Ectodermal cell (in vitro differentiated cells): ENCODE measurements at regions not wholly inside any gene's neighbourhood (a gene's known extent, or its start where the extent isn't known, plus 50 kb on each side); places are given as distances from the start of the nearest gene placed in this dataset.

Experiments
- H3K27ac ChIP-seq: 2 replicates; pipeline ENCODE4 v1.7.0; 2013; ENCODE audit warnings: mild to moderate bottlenecking, low read depth, low read length; ENCODE audit not compliant: insufficient read depth, poor library complexity, severe bottlenecking
- H3K27me3 ChIP-seq: 2 replicates; pipeline ENCODE4 v1.7.0; 2013; ENCODE audit warnings: mild to moderate bottlenecking, low read length; ENCODE audit not compliant: insufficient read depth, control insufficient read depth, poor library complexity, severe bottlenecking
- H3K36me3 ChIP-seq: one replicate; pipeline ENCODE4 v1.7.0; 2013; ENCODE audit warnings: low read length; ENCODE audit not compliant: control insufficient read depth, insufficient read depth
- H3K4me1 ChIP-seq: one replicate; pipeline ENCODE4 v1.7.0; 2013; ENCODE audit warnings: low read length; ENCODE audit not compliant: control insufficient read depth, insufficient read depth
- H3K4me3 ChIP-seq: 2 replicates; pipeline ENCODE4 v1.7.0; 2013; ENCODE audit warnings: low read depth, low read length, control low read depth; ENCODE audit not compliant: insufficient read depth
- H3K9me3 ChIP-seq: 2 replicates; pipeline ENCODE4 v1.7.0; 2013; ENCODE audit warnings: mild to moderate bottlenecking, low read length, moderate library complexity; ENCODE audit not compliant: control insufficient read depth
- WGBS, 2 experiments: methylation state at CpG; one replicate each; pipeline ENCODE4 v1.1.7; 2013; ENCODE audit warnings: missing lambda C conversion rate in 2 of 2; 5-methylcytosine and 5-hydroxymethylcytosine counted together

DNA sequence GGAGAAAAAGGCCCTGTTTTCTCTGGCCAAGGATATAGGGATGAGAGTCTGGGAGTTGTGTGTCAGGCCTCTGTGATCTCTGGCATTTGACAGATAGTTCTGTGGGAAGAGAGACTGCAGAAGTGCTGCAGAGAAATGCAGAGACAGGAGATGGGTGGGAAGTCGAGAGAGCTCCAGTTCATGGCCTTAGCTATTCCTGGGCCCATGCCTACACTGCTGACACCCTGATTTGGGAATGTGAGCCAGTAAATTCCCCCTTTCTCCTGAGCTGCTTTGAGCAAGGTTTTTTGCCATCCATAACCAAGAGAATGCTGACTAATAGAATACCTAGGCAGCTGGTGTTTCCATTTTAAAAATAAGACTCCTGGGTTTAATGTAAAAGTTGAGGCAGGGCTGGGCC, 59.3 kb downstream of the EBLN2 start:
- 81 to 93% methylated on average over 1 of the region's 1 CpG for WGBS, 2 experiments
- no peak overlapping the region for H3K27ac ChIP-seq
- H3K36me3 ChIP-seq, result no peaks in the 10 kb centered on the region
- no peaks in the 10 kb centered on the region for H3K4me1 ChIP-seq
- H3K4me3 ChIP-seq, result no peak overlapping the region
- no peaks in the 10 kb centered on the region for H3K9me3 ChIP-seq
- no peaks in the 10 kb centered on the region for H3K27me3 ChIP-seq

DNA sequence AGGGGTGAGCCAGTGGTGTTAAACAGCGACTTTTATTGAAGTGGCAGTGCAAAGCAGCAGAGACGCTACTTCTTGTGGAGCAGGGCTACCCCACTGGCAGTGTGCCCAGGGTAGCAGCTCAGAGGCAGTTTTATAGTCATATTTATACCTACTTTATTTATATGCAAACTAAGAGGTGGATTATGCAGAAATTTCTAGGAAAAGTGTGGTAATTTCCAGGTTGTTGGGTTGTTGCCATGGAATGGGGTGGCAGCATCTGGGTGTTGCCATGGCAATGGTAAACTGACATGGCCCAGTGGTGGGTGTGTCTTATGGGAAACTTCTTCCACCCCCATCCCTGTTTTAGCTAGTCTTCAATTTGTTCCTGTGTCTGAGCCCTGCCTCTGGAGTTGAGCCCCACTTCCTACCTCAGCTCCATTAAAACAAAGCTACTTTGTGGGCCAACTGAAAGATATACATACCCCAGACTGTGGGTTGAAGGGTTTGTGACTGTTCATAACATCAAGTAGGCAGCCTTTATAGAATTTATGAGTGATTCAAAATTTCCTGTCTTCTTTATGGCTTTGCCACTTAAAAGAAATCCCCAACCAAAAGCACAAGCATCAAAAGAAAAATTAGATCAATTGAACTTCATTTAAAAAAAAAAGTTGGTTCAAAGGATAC, 60.3 kb downstream of the EBLN2 start:
- WGBS, 2 experiments, result 96 to 100% methylated on average over 2 of the region's 2 CpGs
- Histone ChIP-seq H3K4me3 (no peak overlapping the region), H3K27ac (no peak overlapping the region), H3K4me1 (no peaks in the 10 kb centered on the region), H3K9me3 (no peaks in the 10 kb centered on the region), H3K36me3 (no peaks in the 10 kb centered on the region), H3K27me3 (no peaks in the 10 kb centered on the region)

GRCh38 chr3:73134034-73134433, 72.6 kb downstream of the EBLN2 start:
- Histone ChIP-seq H3K4me1 (no peaks in the 10 kb centered on the region), H3K9me3 (no peaks in the 10 kb centered on the region), H3K4me3 (no peak overlapping the region), H3K36me3 (no peaks in the 10 kb centered on the region), H3K27ac (no peak overlapping the region), H3K27me3 (no peaks in the 10 kb centered on the region)
- WGBS, 2 experiments, result 81 to 86% methylated on average over 1 of the region's 1 CpG

- no peaks in the 10 kb centered on the region for H3K36me3 ChIP-seq
- no peak overlapping the region for H3K4me3 ChIP-seq
- no peak overlapping the region for H3K27ac ChIP-seq
- H3K27me3 ChIP-seq, result no peaks in the 10 kb centered on the region
- WGBS, 2 experiments, result 93 to 97% methylated on average over 4 to 6 of the region's 6 CpGs
- H3K4me1 ChIP-seq, result no peaks in the 10 kb centered on the region
- H3K9me3 ChIP-seq, result no peaks in the 10 kb centered on the region
Observed at GRCh38 chr3:73136941-73137340, 75.5 kb downstream of the EBLN2 start.

DNA sequence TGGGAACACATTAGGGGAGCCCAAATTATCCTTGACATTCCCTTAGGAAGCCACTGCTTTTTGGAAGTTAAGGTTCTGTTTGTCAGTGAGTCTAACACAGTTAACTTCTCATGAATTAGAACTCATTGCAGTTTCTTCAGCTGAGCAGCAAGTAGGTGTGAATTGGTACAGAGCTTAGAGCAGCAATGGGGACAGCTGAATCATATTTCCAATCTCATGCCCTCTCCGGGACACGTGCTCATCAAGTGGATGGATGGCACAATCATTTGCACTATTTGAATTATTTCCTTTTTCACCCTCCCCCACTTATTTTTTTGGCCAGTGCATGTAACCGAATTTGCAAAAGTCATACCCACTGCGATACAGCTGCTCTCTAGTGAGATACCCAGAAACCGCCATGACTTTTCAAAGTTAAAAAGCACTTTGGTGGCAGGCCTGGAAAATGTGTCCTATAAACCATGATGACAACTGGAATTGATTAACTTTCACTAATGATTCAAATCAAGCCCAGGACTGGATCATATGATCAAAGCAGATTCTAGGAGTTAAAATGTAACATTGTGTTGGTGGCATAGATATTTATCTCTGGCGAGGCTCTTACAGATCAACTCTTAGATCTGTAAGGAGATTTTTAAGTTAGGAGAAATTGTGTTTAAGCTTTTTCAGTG, 76.4 kb downstream of the EBLN2 start:
- Histone ChIP-seq H3K27ac (no peak overlapping the region), H3K4me3 (no peak overlapping the region), H3K27me3 (no peaks in the 10 kb centered on the region), H3K4me1 (no peaks in the 10 kb centered on the region), H3K36me3 (no peaks in the 10 kb centered on the region), H3K9me3 (no peaks in the 10 kb centered on the region)
- WGBS, 2 experiments, result 94 to 95% methylated on average over 6 of the region's 6 CpGs

DNA sequence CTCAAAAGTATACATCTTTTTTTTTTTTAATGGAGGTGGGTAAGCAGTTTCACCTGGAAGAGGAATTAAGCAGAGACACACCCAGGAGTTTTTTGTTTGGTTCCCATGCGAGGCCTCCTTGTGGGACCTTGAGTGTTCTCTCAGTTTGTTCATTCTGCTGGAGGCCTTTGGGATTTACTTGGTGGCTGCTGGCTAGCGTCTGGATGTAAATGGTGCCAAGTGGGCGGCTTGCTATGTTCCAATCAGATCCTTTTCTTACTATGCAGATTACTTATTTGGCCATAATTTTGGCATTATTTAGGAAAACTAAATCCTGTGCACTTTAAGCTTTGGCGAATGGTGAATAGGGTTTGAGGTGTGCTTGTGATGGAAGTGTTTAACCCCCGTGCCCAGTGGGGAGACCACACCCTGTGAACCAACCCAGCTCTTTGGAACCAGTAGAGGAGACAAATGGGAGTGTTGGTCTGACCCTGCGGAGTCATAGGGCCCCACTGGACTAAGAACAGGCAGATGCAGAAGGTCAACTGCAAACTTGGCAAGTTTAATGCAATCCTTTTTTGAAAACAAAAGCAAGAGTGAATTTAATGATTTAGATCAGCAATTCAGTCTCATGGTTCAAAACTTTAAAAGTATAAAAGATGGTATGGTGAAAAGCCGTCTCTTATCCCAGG, 79.4 kb downstream of the EBLN2 start:
- Histone ChIP-seq H3K4me3 (no peak overlapping the region), H3K27ac (no peak overlapping the region), H3K27me3 (no peaks in the 10 kb centered on the region), H3K36me3 (no peaks in the 10 kb centered on the region), H3K9me3 (no peaks in the 10 kb centered on the region), H3K4me1 (peaks cover 3% of the 10 kb centered on the region)
- 92 to 98% methylated on average over 7 of the region's 7 CpGs for WGBS, 2 experiments

DNA sequence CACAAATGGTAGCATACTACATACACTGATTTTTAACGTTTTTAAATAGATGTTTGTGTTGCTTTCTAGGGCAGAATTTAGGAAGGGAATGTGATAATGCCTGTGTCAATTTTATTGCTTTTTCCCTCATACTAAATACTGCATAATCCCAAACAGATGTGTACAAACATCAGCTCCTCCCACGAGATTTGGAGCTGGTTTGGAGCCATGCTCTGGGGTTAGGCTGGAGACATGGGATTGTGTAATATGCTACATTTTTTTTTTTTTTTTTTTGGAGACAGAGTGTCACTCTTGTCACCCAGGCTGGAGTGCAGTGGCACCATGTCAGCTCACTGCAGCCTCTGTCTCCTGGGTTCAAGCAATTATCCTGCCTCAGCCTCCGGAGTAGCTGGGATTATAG, 80.1 kb downstream of the EBLN2 start:
- Histone ChIP-seq H3K27me3 (no peaks in the 10 kb centered on the region), H3K4me1 (peaks cover 3% of the 10 kb centered on the region), H3K36me3 (no peaks in the 10 kb centered on the region), H3K27ac (no peak overlapping the region), H3K9me3 (no peaks in the 10 kb centered on the region), H3K4me3 (no peak overlapping the region)
- 84 to 89% methylated on average over 2 of the region's 3 CpGs for WGBS, 2 experiments

DNA sequence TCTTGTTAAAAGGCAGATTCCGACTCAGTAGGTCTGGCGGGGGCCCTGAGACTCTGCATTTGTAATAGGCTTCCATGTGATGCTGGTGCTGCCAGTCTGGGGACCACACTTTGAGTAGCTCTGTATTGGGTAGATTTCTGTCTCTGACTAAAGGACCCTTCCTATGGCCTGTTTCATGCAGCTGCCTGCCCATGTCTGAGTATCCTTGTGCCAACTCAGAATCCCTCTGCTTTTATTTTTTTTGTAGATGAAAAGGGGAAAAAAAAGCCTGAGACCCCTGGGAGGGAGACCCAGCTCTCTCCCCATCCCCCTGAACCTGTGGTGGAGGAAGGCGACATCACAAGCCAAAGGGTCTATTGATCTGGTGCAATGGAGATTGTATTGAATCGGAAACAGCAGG, 81.9 kb downstream of the EBLN2 start:
- Histone ChIP-seq H3K27me3 (no peaks in the 10 kb centered on the region), H3K4me3 (no peak overlapping the region), H3K36me3 (no peaks in the 10 kb centered on the region), H3K9me3 (no peaks in the 10 kb centered on the region), H3K27ac (no peak overlapping the region), H3K4me1 (peaks cover 3% of the 10 kb centered on the region)
- whole genome bisulfite sequencing, 2 experiments, result 80% methylated on average over 4 of the region's 4 CpGs

DNA sequence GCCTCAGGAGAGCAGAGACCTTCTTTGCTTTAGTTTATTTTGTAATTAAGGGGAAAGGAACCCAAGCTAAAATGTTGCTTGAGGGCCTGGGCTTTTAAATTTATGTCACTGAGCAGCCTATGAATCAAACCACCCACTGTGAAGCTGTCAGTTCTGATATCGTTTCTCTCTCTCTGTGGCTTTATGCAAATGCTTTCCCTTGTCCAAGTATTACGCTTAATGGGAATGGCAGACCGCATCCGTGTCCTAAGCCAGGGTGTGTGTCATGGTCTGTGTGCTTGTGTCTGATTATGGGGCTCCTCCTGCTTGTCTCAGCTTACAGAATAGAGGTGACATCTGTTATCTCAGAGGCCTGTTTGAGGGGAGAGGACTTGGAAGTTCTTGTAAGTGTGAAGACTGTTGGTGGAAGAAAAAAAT, 82.4 kb downstream of the EBLN2 start:
- H3K36me3 ChIP-seq, result no peaks in the 10 kb centered on the region
- H3K4me1 ChIP-seq, result peaks cover 3% of the 10 kb centered on the region
- H3K27ac ChIP-seq, result no peak overlapping the region
- WGBS, 2 experiments, result 54 to 70% methylated on average over 4 of the region's 4 CpGs
- no peak overlapping the region for H3K4me3 ChIP-seq
- H3K9me3 ChIP-seq, result no peaks in the 10 kb centered on the region
- no peaks in the 10 kb centered on the region for H3K27me3 ChIP-seq

DNA sequence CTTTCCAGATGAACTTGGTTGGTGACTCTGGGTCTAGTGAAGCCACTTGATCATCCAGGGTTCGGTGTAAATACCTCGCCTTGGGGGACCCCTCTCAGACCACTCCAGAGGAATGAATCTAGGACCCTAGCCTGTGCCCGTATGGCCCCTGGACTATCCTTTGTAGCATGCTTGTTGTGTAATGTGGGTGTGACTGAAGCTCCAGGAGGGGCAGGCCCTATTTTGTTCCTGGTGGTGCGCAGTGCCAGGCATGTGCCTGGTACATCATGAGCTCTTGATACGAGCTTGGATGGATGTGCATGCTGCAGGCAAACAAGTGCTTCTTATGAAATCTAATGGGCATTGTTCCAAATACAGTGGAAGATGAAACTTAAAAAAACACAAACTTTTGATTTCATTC, 82.8 kb downstream of the EBLN2 start:
- 90 to 95% methylated on average over 5 of the region's 5 CpGs for WGBS, 2 experiments
- H3K27me3 ChIP-seq, result no peaks in the 10 kb centered on the region
- peaks cover 3% of the 10 kb centered on the region for H3K4me1 ChIP-seq
- no peaks in the 10 kb centered on the region for H3K36me3 ChIP-seq
- no peaks in the 10 kb centered on the region for H3K9me3 ChIP-seq
- H3K4me3 ChIP-seq, result no peak overlapping the region
- H3K27ac ChIP-seq, result no peak overlapping the region
